ENCODE measurements at regions not wholly inside any gene's neighbourhood (a gene's known extent, or its start where the extent isn't known, plus 50 kb on each side); places are given as distances from the start of the nearest gene placed in this dataset.
A peak's percentile ranks its signal among the peaks of the same experiment; 100 is the strongest.

GRCh38 chr2:137865954-137866540 lies 98.2 kb upstream of the HNMT start:
- Histone ChIP-seq H3K9me3 (ENCODE audit: control insufficient read depth in 1 of 2, insufficient read depth in 1 of 2, low read length in 2 of 2) (no peaks in the 10 kb centered on the region), H3K4me1 (ENCODE audit: insufficient read depth, low read length) (no peaks in the 10 kb centered on the region), H3K27ac (ENCODE audit: low read depth in 1 of 2, low read length in 2 of 2) (no peak overlapping the region), H3K27me3 (ENCODE audit: control insufficient read depth in 1 of 2, insufficient read depth in 2 of 2, low read length in 2 of 2) (no peaks in the 10 kb centered on the region), H3K36me3 (ENCODE audit: insufficient read depth, low read length) (no peaks in the 10 kb centered on the region), H3K4me3 (ENCODE audit: low read length) (no peak overlapping the region)
- TF ChIP-seq CTCF (IDR thresholded peaks at IDR 0.05) = peak; percentile 54
- Mint-ChIP-seq H3K4me3 (no peak overlapping the region), H3K27ac (no peak overlapping the region), H3K27me3 (peaks cover 10% of the 10 kb centered on the region), H3K4me1 (ENCODE audit: low read depth) (no peaks in the 10 kb centered on the region), H3K9me3 (no peaks in the 10 kb centered on the region), H3K36me3 (ENCODE audit: low read depth) (no peaks in the 10 kb centered on the region)
- CTCF ChIA-PET = interaction anchor here (1.5 kb wide), 1 partner anchor 961 kb away, joined by 11 read pairs; no protein-coding TSS in a partner anchor
- DNase-seq (peak; percentile 11 to 55 (median 32)), ATAC-seq (ENCODE audit: poor library complexity) (no peak)
- POLR2A ChIA-PET = no interaction called here
- intact Hi-C loops (cut with DNase I, micrococcal nuclease) = loop anchor here (1.0 to 2.0 kb wide), 4 partner anchors 921 to 961 kb away; no protein-coding TSS in a partner anchor

- TF ChIP-seq CTCF (IDR thresholded peaks at IDR 0.05) = no peak
- Mint-ChIP-seq H3K27me3 (peaks cover 5% of the 10 kb centered on the region), H3K4me3 (no peak overlapping the region), H3K9me3 (no peaks in the 10 kb centered on the region), H3K4me1 (ENCODE audit: low read depth) (no peaks in the 10 kb centered on the region), H3K27ac (no peak overlapping the region), H3K36me3 (ENCODE audit: low read depth) (no peaks in the 10 kb centered on the region)
- Histone ChIP-seq H3K9me3 (ENCODE audit: control insufficient read depth in 1 of 2, insufficient read depth in 1 of 2, low read length in 2 of 2) (no peaks in the 10 kb centered on the region), H3K27ac (ENCODE audit: low read depth in 1 of 2, low read length in 2 of 2) (no peak overlapping the region), H3K36me3 (ENCODE audit: insufficient read depth, low read length) (no peaks in the 10 kb centered on the region), H3K4me1 (ENCODE audit: insufficient read depth, low read length) (no peaks in the 10 kb centered on the region), H3K4me3 (ENCODE audit: low read length) (no peak overlapping the region), H3K27me3 (ENCODE audit: control insufficient read depth in 1 of 2, insufficient read depth in 2 of 2, low read length in 2 of 2) (no peaks in the 10 kb centered on the region)
- no peak for ATAC-seq (ENCODE audit: poor library complexity)
- CTCF ChIA-PET = no interaction called here
- POLR2A ChIA-PET = no interaction called here
- no peak for DNase-seq
- intact Hi-C loops (cut with DNase I, micrococcal nuclease) = no loop called here
Measured at GRCh38 chr2:137870682-137871081, 93.6 kb upstream of the HNMT start.

- DNase-seq = no peak
- H3K27ac Mint-ChIP-seq = no peak overlapping the region
- Histone ChIP-seq H3K9me3 (ENCODE audit: control insufficient read depth in 1 of 2, insufficient read depth in 1 of 2, low read length in 2 of 2) (no peaks in the 10 kb centered on the region), H3K4me1 (ENCODE audit: insufficient read depth, low read length) (no peaks in the 10 kb centered on the region), H3K36me3 (ENCODE audit: insufficient read depth, low read length) (no peaks in the 10 kb centered on the region), H3K27ac (ENCODE audit: low read depth in 1 of 2, low read length in 2 of 2) (no peak overlapping the region), H3K4me3 (ENCODE audit: low read length) (no peak overlapping the region), H3K27me3 (ENCODE audit: control insufficient read depth in 1 of 2, insufficient read depth in 2 of 2, low read length in 2 of 2) (no peaks in the 10 kb centered on the region)
- ChIA-PET CTCF (interaction anchor here (1.0 kb wide), 1 partner anchor 17 kb away, joined by 3 read pairs; no protein-coding TSS in a partner anchor), POLR2A (no interaction called here)
- intact Hi-C loops (cut with DNase I, micrococcal nuclease) = no loop called here
- H3K27me3 Mint-ChIP-seq = peaks cover 5% of the 10 kb centered on the region
- H3K36me3 Mint-ChIP-seq (ENCODE audit: low read depth) = no peaks in the 10 kb centered on the region
- H3K9me3 Mint-ChIP-seq = no peaks in the 10 kb centered on the region
- no peak for TF ChIP-seq CTCF (IDR thresholded peaks at IDR 0.05)
- no peak for ATAC-seq (ENCODE audit: poor library complexity)
- H3K4me1 Mint-ChIP-seq (ENCODE audit: low read depth) = no peaks in the 10 kb centered on the region
- H3K4me3 Mint-ChIP-seq = no peak overlapping the region
Measured at GRCh38 chr2:137872577-137872976, 91.7 kb upstream of the HNMT start.

Data from CD4-positive, alpha-beta T cell (primary cell).